Coronary artery (tissue), 2 donors: ENCODE measurements at regions not wholly inside any gene's neighbourhood (a gene's known extent, or its start where the extent isn't known, plus 50 kb on each side); places are given as distances from the start of the nearest gene placed in this dataset.

Source experiments
- DNase-seq: peaks from one replicate; pipeline ENCODE4 v3.0.0-alpha.2; 2017; ENCODE audit warnings: low spot score
- H3K27ac ChIP-seq, 2 donors: fragments of 200-600 bp; sonication (generic); one replicate each; pipeline ENCODE4 v1.5.1; 2016 to 2019
- H3K4me3 ChIP-seq: fragments of 200-600 bp; sonication (generic); 2 replicates; pipeline ENCODE4 v1.5.1; 2016; ENCODE audit warnings: mild to moderate bottlenecking, moderate library complexity
- TF ChIP-seq, protein P1 (sequence below): fragments of 200-600 bp; sonication (generic); IDR thresholded peaks from one replicate; pipeline ENCODE4 v1.5.1; 2019; ENCODE audit warnings: antibody characterized with exemption

DNA sequence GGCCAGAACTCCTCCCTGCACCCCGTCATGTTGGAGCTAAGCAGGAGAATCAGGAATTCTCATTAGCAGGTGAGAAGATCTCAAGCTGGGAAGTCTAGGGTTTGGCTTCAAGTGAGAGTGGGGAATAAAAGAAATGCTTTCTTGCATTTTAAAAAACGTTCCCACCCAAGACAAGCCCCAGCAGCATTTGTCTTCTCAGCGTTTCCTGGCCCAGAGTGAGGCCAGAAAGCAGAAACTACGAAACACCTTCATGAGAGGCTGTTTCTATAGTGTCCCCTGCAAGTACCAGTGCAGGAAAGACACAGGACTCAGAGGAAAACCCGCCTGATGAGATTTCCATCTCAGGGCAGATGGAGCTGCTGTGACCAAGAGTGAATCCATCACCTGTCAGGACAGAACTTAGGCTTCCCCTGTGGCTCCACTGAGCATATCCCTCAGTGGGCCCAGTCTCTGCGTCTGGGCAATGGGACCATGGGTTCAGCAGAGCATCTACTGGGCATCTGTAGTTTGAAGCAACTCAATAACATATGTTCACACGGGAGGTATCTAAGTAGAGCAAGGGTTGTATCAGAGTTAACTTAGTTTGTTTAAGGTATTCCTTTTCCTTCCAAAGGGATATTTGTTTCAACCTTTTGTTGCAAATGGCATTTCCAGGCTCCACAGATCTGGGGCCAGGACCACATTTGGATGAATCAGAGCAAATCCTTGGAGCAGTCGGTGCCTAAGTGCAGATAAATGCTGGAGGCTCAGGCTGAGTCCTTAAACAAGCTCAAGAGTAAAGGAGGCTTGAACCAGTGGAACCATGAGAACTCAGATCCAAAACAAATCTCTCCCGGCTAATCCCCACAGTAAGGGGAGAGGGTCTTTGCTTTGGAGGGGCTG, 548.3 kb downstream of the MIAT start:
- peak overlapping the region in 1 of 2 donors; percentile 8 for H3K27ac ChIP-seq
- H3K4me3 ChIP-seq = no peak overlapping the region
- TF ChIP-seq, protein P1, sequence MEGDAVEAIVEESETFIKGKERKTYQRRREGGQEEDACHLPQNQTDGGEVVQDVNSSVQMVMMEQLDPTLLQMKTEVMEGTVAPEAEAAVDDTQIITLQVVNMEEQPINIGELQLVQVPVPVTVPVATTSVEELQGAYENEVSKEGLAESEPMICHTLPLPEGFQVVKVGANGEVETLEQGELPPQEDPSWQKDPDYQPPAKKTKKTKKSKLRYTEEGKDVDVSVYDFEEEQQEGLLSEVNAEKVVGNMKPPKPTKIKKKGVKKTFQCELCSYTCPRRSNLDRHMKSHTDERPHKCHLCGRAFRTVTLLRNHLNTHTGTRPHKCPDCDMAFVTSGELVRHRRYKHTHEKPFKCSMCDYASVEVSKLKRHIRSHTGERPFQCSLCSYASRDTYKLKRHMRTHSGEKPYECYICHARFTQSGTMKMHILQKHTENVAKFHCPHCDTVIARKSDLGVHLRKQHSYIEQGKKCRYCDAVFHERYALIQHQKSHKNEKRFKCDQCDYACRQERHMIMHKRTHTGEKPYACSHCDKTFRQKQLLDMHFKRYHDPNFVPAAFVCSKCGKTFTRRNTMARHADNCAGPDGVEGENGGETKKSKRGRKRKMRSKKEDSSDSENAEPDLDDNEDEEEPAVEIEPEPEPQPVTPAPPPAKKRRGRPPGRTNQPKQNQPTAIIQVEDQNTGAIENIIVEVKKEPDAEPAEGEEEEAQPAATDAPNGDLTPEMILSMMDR = no peak
- peak; percentile 64 for DNase-seq

DNA sequence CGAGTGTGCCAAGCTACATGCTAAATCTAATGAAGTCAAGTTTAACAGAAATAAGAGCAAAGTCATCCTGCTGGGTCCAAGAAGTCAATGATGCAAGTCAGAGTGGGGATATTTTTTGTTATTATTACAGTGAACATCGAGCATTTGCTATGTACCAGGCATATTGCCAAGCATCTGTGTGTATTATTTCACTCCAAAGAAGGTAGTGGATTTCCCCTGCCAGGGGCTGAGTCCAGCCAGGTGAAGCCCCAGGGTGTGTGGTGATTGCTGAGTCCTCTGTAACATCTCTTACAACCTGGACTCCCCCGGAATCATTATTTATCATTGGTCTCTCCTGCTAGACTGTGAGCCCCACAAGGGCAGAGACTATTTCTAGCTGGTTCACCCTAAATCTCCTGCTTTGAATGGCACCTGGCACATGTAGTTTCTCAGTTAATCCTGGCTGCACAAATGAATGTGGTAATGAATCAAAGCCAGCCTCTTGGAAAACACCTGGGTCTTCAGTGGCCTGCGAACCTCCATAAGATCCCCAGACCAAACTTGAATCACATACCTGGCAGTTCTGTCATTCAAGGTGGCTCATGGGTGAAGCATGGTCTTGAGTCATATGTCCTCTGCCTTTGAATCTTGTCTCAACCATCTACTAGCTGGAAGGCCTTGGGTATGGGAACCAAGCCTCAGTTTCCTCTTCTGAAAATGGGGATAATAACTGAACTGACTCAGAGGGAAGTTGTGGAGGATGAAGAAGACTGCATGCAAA, 549.2 kb downstream of the MIAT start:
- peak; percentile 17 for DNase-seq
- no peak overlapping the region for H3K4me3 ChIP-seq
- TF ChIP-seq, protein P1 = no peak
- H3K27ac ChIP-seq = peak overlapping the region in 1 of 2 donors; percentile 8

DNA sequence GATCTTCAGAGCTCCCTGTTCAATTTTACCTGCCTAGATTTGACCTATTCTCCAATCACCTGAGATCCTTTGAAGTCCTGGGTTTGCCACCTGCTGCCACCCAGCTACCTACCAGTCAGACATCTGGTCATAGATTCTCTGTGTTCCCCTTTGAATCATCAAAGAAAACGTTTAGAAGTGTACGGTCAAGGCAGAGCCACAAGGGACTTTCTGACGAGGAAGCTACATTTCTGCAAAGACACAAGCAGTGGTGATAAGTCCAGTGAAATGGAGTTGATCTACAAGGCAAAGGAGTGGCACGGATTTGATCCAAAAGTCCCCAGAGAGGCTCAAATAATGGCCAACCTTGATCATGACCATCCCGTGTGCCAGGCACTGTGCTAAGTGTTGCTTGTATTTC, 549.9 kb downstream of the MIAT start:
- DNase-seq = peak; percentile 8
- TF ChIP-seq, protein P1 = no peak
- Histone ChIP-seq H3K27ac (no peak overlapping the region), H3K4me3 (no peak overlapping the region)

DNA sequence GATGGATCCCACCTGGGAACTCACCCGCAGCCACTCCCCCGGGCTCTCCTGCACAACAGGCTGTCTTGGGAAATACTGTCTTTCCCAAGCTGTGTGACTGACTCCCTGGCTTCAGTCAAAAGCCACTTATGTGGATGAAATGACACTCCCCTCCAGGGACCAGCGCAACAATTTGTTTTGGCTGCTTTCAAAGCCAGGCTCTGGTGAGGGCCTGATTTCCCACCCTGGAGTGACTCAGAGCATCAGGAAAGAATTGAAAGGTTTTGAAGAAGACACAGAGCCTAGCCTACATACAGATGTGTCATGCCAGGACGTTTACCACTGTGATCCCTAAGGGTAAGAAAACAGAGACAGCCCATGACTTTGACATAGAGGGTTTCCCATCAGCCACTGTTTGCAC, 550.5 kb downstream of the MIAT start:
- H3K27ac ChIP-seq = no peak overlapping the region
- peak; percentile 81 for DNase-seq
- TF ChIP-seq, protein P1 = no peak
- no peak overlapping the region for H3K4me3 ChIP-seq

DNA sequence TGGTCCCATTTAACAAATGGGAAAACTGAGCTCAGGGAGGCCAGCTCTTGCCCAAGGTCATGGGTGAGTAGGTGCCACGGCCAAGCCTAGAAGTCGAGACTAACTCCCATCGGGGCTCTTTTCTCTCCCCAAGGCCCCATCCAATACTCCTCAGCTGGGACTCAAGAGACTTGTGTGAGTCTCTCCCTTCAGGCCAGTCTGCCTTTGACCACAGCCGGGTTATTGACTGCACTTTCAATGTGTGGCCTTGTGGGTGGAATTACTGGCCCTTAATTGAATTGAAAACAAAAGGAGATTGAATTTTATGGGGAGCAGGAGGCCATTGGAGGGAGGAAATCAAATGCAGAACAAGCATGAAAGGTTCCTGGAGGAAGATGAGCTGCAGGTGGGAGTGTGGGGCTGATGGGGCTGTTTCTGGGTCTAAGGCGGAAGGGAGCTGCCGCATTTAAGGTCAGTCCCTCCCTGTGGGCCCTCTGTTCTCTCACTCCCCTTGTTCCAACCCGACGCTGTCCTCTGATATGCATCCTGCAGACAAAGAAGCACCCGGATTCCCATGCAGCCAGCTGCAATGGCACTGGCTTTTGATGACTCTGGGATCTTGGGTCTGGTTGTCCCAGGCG, 552.8 kb downstream of the MIAT start:
- TF ChIP-seq, protein P1 = no peak
- H3K4me3 ChIP-seq = no peak overlapping the region
- peak; percentile 54 for DNase-seq
- no peak overlapping the region for H3K27ac ChIP-seq

DNA sequence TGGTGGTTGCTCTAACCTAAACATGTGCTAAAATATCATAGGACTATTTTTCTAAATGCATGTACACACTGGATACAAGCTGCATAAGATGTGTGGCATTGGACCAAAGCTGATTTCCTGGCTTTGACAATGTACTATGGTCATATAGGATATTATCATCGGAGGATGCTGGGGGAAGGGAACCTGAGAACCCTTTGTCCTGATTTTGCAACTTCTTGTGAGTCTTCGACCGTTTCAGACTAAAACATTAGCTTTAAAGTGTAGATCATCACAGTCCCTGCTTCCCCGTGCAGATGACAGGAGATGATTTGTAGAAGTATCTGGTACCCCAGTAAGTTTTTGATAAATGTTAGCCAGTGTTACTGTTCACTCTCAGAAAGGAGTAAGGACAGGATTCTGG, 554.7 kb downstream of the MIAT start:
- peak overlapping the region; percentile 76 to 82 for H3K27ac ChIP-seq
- peak; percentile 29 for DNase-seq
- TF ChIP-seq, protein P1 = no peak
- no peak overlapping the region for H3K4me3 ChIP-seq
